ENCODE measurements at regions not wholly inside any gene's neighbourhood (a gene's known extent, or its start where the extent isn't known, plus 50 kb on each side); places are given as distances from the start of the nearest gene placed in this dataset.

DNA sequence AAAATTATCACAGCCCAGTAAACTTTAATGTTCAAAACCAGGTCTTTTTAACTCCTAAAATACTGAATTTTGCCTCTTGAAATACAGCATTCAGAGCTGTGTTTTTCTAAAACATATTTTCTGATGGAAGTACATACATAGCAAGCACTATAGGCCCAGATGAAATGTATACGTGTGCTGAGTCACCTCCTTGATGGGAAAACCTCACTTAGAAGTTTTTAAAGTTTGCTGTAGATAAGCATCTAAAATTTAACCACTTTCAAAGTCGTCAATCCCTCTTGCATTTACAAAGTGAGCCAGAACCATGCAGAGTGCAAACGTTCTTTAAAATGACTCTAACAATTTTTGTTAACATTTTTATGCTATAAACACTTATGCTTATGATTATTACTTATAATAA lies 618.8 kb downstream of the RPS29 start:
- Histone ChIP-seq H2BK120ac (ENCODE audit: low read depth, low read length, poor library complexity, severe bottlenecking) (no peak overlapping the region), H3K14ac (ENCODE audit: insufficient read depth, low read length) (no peak overlapping the region), H3K79me2 (ENCODE audit: insufficient read depth, low read length) (no peaks in the 10 kb centered on the region), H2AK5ac (ENCODE audit: insufficient read length, low read length) (no peak overlapping the region), H4K20me1 (ENCODE audit: control insufficient read depth, insufficient read depth, insufficient read length) (no peaks in the 10 kb centered on the region), H2AFZ (ENCODE audit: low read length) (no peak overlapping the region), H2BK15ac (ENCODE audit: low read depth, low read length) (no peak overlapping the region), H2BK20ac (ENCODE audit: low read depth, low read length, poor library complexity, severe bottlenecking) (no peak overlapping the region), H3K79me1 (ENCODE audit: insufficient read depth, low read depth, low read length, poor library complexity, severe bottlenecking) (no peaks in the 10 kb centered on the region), H4K5ac (ENCODE audit: insufficient read length, low read depth, low read length) (no peak overlapping the region), H3K23ac (ENCODE audit: insufficient read length, low read depth, low read length) (no peak overlapping the region), H3K9ac (ENCODE audit: extremely low read depth, insufficient read length, low read length) (no peak overlapping the region), H4K8ac (replicated peaks; ENCODE audit: insufficient read length, low read depth, low read length) (no peak overlapping the region), H3K4me1 (ENCODE audit: insufficient read depth, low read length) (no peaks in the 10 kb centered on the region; the same call in 1 of the 2 replicates), H3K27me3 (ENCODE audit: insufficient read depth, low read length) (no peaks in the 10 kb centered on the region), H3K27ac (ENCODE audit: insufficient read length, low read depth, low read length) (no peak overlapping the region), H3K4ac (ENCODE audit: low read depth, low read length) (no peak overlapping the region), H2BK12ac (ENCODE audit: insufficient read length, low read depth, low read length) (no peak overlapping the region), H4K91ac (ENCODE audit: insufficient read length, low read depth, low read length) (no peak overlapping the region), H3K9me3 (ENCODE audit: control insufficient read depth, low read depth, low read length) (no peaks in the 10 kb centered on the region), H3K56ac (ENCODE audit: insufficient read length, low read depth, low read length) (no peak overlapping the region), H3T11ph (ENCODE audit: low read length) (no peak overlapping the region), H3K18ac (ENCODE audit: insufficient read length, low read depth, low read length) (no peak overlapping the region), H3K23me2 (ENCODE audit: insufficient read length, low read depth, low read length, poor library complexity, severe bottlenecking) (no peaks in the 10 kb centered on the region), H3K4me2 (ENCODE audit: insufficient read depth, insufficient read length, low read length) (no peak overlapping the region), H2BK5ac (ENCODE audit: insufficient read length, low read length) (no peak overlapping the region)
- Mint-ChIP-seq H3K9me3 (no peaks in the 10 kb centered on the region), H3K27me3 (ENCODE audit: low read depth) (no peaks in the 10 kb centered on the region), H3K27ac (no peak overlapping the region), H3K36me3 (ENCODE audit: insufficient read depth in 1 of 3, low read depth in 3 of 3) (no peaks in the 10 kb centered on the region), H3K4me3 (no peak overlapping the region), H3K4me1 (no peaks in the 10 kb centered on the region)
- TF ChIP-seq, protein P1, sequence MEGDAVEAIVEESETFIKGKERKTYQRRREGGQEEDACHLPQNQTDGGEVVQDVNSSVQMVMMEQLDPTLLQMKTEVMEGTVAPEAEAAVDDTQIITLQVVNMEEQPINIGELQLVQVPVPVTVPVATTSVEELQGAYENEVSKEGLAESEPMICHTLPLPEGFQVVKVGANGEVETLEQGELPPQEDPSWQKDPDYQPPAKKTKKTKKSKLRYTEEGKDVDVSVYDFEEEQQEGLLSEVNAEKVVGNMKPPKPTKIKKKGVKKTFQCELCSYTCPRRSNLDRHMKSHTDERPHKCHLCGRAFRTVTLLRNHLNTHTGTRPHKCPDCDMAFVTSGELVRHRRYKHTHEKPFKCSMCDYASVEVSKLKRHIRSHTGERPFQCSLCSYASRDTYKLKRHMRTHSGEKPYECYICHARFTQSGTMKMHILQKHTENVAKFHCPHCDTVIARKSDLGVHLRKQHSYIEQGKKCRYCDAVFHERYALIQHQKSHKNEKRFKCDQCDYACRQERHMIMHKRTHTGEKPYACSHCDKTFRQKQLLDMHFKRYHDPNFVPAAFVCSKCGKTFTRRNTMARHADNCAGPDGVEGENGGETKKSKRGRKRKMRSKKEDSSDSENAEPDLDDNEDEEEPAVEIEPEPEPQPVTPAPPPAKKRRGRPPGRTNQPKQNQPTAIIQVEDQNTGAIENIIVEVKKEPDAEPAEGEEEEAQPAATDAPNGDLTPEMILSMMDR (conservative IDR thresholded peaks at IDR 0.05) = no peak
- no CpG with 5 or more reads among the region's 3 CpGs for WGBS (ENCODE audit: extremely low coverage, insufficient read length, low lambda C conversion rate)
- no peak for DNase-seq

Measured in H9 (cell line).